ENCODE measurements at regions not wholly inside any gene's neighbourhood (a gene's known extent, or its start where the extent isn't known, plus 50 kb on each side); places are given as distances from the start of the nearest gene placed in this dataset.

DNA sequence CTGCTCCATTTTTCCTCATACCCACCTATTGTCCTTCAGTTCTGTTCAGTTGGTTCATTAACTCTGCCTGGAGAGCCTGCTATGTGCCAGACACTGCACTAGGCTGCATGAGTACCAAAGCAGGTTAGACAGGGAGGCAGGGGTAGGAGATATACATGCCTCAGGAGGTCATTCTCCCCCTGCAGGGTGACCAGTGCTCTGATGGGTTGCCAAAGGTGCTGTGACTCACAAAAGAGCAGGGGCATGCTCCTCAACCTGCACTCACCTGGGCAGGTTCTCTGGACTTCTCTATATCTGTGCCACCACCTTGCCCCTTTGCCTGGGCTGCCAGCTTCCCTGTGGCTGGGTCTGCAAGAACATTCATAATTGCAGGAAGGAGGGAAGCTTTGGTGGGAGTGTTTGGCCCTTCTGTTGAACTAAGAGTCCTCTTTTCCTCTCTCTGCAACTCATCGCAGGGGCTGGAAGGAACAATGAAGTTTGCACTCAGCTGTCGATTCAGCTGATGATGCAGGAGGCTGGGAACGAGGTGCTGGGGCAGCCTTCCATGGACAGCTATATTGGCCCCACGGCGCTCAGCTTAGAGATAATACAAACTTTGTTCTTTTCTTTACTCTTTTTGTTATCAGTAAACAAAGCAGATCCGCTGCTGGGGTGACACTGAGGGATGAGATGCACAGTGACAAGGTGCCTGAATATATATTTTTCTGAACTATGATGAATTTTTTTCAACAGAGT is 356.4 kb upstream of the PLXNA2 start:
- no peak for DNase-seq

DNA sequence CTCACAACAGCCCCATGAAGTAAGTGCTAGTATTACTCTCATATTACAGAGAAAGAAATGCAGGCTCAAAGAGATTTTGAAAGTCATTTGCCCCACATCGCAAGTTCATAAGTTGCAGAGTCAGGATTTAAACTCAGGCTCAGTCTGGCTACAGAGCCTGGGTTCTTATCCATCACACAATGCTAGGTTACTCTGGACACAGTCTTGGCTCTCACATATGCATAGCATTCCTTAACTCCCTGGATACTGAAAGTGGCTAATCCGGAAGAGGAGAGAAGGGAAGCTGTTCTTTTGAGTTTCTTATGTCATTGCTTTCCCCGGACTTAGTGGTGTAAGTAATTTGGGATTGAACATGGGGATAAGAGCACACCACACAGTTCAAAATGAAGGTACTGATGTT is 357.4 kb upstream of the PLXNA2 start:
- DNase-seq: no peak

DNA sequence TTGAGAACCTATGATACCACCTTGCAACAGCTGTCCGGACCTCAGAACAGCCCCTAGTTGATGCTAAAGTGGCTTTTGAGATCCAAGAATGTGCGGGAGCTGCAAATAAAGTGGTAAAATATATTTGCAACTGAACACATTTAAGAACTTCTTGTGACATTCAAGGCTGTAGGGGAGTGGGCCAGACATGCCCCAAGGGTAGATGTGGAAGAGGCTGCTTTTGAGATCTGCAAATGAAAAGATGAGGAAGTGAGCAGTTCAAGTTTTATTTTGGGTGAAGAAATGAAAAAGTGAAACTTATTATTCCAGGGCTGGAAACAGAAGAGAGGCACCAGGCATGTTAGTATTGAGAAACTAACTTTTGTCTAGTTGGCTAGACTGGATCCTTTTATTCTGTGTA is 359.5 kb upstream of the PLXNA2 start:
- DNase-seq: no peak

DNA sequence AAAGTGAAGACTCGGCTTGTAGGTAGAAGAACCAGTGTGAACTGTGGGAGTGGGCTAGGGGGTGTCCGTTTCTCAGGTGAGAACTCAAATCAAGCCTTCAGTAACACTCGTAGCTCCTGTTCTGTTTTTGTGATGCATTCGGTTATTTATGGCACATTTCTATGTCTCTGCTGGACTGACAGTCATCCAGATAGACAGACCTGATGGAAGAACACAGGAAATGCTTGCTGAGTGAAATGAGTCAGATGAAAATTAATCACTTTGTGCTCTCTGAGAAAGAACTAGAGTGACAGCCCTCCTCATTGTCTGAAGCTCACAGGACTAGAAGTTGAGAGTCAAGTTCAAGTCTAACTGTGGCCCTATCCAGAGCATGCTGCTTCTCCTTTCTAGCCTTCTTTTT is 360.1 kb upstream of the PLXNA2 start:
- no peak for DNase-seq

DNA sequence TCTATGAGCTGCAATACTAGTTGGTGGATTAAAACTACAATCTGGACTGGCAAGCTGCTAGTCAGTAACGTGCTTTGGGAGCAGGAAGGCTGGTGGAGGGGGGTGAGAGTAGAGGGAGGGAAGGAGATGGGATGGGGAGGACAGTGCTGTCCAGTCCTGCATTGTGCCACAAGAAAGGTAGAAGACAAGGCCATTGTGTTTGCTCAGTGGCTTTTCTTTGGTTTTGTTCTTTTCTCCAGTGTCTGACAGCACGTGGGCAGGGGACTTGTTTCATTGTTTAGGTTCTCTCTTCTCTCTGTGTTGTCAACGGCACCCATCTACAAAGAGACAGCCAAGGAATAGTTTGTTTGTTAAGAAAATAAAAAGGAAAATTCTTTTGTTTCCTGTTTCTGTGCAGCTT is 362.8 kb upstream of the PLXNA2 start:
- DNase-seq: no peak

DNA sequence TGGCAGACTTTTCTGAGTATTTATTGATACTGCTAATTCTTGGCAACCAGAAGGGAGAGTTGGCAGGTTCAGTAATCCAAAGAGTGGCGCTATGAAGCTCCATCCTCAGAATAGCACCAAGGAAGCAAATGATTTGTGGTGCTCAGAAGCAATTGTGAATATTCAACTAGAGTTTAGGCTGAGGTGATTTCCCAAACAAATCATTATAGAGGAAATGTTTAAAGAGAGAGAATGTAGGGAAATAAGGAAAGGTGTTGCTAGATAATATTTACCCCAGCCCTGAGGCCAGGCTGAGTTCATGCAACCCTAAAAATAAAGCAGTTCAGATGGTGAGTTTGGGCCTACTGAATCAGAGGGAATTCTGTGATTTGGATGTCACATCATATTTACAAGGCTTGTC is 363.4 kb upstream of the PLXNA2 start:
- no peak for DNase-seq

DNA sequence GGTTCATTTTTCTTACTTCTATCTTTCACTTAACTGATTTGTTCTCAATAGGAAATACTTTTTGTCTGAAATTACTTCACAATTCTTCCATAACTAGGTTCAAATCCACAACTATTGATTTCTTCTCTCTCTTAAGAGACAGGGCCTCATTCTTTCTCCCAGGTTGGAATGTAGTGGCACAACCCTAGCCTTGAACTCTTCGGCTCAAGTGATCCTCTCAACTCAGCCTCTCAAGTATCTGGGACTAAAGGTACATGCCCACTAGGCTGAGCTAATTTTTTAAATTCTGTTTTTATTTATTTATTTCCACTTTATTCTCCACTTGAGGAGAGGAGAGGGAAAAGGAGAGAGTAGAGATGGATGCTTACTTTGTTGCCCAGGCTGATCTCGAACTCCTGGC is 370.4 kb upstream of the PLXNA2 start:
- DNase-seq: no peak

DNA sequence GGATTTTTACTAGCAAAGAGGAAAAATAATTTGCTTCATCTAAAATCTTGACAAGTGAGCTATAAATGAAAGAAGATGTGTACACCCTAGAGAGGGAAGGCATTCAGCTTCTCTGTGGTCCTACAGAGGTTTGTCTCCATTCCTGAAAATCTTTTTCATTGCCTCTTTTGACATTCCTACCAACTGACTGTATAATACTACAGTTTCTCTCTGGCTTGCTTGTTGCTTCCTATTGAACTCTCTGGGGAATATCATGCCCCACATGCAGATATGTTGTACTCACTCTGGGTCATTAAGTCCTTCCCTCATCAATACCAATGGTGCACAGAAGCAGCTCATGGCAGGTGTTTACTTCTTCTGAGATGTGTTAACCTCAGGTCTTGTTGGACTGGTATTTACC is 371.2 kb upstream of the PLXNA2 start:
- no peak for DNase-seq

DNA sequence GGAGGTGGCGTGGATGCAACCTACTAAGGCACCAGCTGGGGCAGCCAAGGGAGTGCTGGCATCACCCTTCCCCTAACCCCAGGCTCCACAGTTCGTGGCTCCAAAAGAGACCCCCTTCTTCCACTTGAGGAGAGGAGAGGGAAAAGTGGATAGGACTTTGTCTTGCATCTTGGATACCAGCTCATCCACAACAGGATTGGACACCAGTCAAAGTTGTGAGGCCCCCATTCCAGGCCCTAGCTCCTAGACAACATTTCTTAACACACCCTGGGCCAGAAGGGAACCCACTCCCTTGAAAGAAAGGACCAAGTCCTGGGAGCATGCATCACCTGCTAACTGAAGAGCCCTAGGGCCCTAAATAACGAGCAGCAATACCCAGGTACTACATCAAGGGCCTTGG is 372.6 kb upstream of the PLXNA2 start:
- DNase-seq: no peak

DNA sequence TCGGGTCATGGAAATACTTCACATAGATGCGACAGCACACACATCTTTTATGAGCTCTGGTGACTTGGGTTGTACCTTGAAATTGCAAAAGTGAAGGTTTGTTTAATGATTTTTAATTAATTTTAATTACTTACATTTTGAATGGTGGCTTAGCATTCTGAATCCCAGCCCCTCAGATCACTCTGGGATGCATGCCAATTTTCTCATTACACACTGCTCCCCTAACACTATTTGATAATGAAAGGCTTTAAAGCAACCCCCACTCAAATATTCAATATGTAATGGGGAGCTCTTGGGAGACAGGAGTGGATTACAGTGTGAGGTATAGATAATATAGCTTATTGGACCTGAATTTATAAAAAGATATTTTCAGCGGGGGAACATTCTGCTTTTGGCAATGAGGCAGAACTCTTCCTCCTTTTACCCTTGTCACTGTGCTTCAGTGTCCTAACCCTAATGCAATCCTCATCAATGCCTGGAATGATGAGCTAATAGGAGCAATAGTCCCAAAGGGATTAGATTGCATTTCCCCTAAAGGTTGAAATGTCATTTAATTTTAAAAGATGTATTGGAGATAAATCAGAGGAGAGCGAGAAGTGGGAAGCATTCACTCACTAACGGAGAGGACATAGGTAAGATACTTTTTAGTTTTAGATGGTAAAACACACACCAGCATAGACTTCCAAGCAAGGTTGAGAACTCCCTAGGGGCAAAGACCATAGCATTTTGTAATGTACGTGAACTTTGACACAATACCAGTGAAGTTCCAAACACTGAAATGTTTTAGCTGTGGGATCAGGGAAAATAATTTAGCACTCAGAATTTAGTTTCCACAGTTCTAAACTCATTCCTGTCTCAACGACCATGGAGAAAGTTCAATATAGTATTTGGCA is 384.1 kb upstream of the PLXNA2 start:
- DNase-seq: no peak

DNA sequence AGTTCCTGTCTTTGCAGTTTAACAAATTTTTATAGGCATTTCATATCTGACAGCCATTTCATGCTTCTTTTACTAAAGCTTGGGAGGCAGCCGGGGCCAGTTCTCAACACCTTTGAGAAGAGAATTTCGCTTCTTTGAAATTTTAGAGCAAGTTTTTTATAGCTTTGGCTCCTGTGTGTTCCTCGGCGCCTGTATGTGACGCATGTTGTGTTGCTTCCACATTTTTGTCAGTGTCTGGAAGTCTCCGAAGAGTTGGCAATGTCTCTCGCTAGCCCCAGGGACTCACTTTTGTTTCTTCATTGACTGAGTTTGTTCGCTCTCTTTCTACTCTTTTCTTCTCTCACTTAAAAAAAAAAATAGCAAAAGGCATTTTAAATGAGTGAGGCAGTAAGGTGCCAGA is 386.9 kb upstream of the PLXNA2 start:
- DNase-seq: no peak

DNA sequence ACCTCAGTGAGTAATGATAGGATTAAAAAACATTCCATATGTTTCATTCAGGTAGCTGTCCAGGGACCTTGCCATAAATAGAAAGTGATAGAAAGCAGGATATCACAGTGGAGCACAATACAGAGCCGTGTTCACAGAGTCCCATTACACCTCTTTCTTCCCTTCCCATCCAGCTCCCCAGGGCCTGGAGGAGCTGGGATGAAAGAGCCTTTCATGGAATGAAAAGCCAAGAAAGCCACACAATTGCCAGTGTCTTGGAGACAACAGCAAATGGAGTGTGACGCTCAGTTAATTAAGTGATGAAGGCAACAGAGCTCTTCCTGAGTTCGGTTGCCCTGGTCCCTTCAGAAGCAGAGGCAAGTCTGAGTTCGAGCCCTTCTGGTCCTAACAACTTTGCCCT is 387.3 kb upstream of the PLXNA2 start:
- no peak for DNase-seq

DNA sequence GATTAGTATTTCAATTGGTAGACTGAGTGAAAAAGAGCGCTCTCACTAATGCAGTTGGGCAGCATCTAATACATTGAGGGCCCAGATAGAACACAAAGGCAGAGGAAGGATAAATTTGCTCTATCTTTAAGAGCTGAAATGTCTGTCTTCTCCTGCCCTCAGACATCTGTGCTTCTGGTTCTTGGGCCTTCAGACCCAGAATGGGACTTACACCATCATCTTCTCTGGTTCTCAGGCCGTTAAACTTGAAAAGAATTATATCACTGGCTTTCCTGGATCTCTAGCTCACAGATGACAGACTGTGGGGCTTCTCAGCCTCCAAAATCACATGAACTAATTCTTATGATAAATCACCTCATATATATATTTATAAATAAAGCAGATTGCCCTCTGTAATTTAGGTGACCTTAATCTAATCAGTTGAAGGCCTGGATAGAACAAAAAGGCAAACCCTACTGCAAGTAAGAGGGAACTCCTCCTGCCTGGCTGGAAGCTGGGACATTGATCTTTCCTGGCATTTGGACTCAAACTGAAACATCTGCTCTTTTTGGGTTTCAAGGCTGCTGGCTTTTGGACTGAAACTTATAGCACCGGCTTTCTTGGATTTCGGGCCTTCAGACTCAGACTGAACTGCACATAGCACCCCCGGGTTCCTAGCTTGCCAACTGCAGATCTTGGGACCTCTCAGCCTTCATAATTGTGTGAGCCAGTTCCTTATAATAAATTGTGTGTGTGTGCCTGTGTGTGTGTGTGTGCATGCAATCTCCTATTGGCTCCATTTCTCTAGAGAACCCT is 390.4 kb upstream of the PLXNA2 start:
- no peak for DNase-seq

DNA sequence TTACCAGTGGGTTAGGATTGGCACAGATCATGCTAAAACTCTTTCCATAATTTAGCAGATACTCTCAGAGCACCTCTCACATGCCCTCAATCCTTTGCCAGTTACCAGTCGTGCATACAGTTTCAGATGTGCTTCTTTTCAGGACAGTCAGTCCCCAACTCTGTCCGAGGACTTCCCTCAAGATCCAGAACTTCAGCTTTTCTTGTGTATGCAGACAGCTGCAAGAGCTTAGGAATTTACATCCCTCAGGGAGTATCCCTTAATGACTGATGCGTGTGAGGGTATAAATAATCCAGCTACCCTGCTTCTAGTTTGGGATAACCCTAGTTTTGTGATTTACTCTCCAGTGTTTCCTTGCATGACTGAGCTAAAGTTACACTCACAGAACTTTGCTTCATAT is 393.0 kb upstream of the PLXNA2 start:
- no peak for DNase-seq

DNA sequence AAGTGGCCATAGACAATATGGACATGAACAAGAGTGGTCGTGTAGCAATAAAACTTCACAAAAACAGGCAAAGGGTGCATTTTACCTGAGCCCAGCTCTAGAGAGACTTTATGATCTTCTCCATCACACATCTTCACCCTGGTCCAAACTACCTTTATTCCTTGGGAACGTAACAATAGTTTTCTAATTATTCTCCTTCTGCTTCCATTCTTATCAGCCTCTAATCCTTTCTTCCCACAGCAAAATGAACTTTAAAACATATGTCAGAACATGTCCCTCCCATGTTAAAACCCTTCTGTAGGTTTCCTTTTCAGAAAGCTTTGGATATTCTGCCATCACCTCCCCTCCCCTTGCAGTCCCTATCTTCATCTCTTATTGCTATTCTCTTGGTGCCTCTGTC is 395.2 kb upstream of the PLXNA2 start:
- no peak for DNase-seq

DNA sequence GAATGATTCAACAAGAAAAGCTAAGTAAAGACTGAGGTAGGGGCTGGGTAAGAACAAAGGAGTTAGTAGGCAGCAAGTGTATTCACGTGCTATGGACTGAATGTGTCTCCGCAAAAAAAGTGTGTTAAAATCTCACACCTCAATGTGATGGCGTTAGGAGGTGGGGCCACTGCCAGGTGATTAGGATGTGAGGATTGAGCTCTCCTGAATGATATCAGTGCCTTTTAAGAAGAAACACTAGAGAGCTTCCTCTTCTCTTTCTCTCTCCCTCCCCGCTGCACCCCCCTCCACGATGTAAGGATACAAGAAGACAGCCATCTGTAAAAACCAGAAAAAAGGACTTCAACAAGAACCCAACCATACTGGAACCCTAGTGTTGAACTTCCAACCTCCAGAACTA is 396.1 kb upstream of the PLXNA2 start:
- DNase-seq: no peak

DNA sequence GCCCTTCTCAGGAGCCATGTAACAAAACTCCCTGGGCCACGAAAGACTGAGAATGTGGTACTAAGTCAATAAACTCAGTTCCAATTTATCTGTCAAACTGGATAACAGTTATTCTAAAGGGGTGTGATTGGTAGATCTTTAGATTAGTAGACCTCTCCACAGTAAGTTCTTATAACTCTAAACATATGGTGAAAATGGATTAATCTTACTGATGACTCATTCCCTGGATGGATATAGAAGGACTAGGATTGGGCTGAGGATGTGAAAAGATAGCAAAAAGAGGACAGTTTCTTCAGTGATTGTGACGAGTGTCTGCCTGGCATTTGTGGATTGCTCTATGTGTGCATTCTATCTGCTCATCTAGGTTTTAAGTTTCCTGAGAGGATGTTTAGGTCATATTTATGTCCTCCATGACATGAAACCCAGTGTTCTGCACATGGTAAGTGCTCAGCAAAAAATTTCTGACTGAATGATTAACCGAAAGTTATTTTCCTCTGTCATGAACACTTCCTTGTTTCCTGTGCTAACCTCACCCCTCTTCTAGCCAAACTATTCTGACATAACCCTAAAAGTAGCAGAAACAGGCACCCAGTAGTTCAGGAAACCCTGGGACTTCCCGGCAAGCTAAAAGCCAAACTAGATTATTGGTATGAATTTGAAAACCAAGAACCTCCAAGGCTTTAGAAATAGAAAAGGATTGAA is 397.5 kb upstream of the PLXNA2 start:
- no peak for DNase-seq

DNA sequence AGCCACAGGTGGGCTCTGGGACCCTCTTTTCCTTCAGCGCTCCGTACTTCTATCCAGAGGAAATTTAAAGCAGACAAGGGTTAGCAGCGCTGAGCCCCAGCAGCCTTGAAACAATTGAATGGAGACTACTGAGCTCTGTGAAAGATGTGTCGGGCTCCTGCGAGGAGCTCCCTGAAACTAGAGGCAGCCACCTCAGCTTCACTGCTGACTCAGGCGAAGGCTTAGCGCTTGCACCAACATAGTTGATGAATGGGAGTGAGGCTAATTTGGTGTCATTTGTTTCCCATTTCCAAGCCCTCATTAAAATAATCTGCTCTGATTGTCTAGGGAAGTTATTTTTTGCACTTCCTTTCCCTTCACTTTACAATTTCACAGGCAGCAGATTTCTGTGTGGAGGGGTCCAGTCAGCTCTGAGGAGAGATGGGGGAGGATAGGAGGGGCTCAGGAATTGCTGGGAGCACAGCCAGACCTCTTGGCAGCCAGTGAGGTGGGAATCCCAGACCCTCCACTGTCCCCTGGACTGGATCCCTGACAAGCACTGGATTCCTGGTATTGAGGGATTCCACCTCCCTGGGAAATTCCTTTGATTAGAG is 398.9 kb upstream of the PLXNA2 start:
- no peak for DNase-seq

DNA sequence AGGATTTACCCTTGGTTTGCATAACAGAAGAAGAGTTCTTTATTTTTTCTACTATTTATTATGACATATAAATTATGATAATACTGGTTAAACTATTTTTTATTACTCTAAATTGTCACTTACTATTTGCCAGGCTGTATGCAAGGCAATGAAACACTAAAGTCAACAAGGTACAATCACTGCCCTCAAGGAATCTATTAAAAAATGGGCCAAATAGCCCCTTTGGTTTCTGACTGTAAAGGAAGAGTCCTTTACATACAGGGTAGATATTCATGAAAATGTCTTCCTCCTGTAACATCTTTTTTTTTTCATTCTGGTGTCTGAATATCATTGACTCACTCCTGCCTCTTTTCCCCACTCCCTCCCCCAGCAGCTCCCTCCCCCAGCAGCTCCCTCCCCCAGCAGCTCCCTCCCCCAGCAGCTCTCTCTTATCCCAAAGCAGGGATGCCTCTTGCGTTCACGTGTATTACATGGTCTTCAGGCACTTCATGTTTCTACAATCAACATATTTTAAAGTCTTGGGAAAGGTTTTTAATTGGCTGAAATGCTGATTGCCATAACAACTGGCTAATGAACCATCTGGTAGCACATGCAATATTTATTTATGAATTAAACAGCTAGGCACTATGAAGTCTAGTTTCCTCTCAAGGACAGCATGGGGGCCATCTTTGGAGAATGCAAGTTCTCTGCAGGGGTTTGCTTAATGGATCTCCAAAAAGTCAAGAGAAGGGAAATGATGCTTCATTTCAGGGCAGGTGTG is 400.4 kb upstream of the PLXNA2 start:
- no peak for DNase-seq

DNA sequence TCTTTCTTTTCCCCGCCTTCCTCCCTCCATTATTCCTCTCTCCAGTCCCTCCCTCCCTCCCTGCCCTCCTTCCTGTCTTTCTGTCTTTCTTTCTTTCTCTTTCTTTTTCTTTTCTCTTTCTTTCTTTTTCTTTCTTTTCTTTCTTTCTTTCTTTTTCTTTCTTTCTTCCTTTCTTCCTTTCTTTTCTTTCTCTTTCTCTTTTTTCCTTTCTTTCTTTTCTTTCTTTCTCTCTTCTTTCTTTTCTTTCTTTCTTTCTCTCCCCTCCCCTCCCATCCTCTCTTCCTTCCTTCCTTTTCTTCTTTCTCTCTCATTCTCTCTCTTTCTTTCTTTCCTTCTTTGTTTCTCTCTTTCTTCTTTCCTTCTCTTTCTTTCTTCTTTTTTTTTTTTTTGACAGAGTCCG is 402.2 kb upstream of the PLXNA2 start:
- DNase-seq: no peak

DNA sequence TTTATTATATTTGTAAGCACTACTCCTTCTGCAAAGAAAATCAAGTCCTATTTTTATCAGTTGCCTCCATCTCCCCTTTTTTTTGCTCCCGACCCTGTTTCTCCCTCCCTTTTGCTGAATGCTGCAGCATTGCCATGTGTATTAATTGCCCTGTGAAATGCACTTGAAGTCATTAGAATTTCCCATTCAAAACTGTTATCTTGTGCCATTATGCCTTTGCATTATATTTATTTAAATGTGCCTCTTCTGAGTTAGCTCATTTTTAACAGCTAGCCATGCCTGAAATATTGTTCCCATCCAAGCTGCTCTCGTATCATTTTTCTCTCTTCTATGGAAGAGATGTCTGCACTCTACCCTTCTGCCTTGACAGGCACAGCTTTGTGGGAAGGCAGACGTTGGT is 404.0 kb upstream of the PLXNA2 start:
- no peak for DNase-seq
